ENCODE measurements at regions not wholly inside any gene's neighbourhood (a gene's known extent, or its start where the extent isn't known, plus 50 kb on each side); places are given as distances from the start of the nearest gene placed in this dataset.

- TF ChIP-seq POLR2A (IDR thresholded peaks at IDR 0.05; ENCODE audit: low read length) = no peak
- TF ChIP-seq GATA1 (IDR thresholded peaks at IDR 0.05; ENCODE audit: low read depth, low read length) = no peak
Measured at GRCh38 chr4:18980516-18981233, 959.1 kb upstream of the LCORL start.

Measured in erythroblast (primary cell).